ENCODE measurements at regions not wholly inside any gene's neighbourhood (a gene's known extent, or its start where the extent isn't known, plus 50 kb on each side); places are given as distances from the start of the nearest gene placed in this dataset.

- H3K9ac ChIP-seq (replicated peaks in 1 of 4; ENCODE audit: extremely low read depth in 1 of 4, low read depth in 3 of 4, low read length in 3 of 4), result no peak overlapping the region
- H4K91ac ChIP-seq (replicated peaks; ENCODE audit: insufficient read length, low read length), result no peak overlapping the region
- H3K18ac ChIP-seq (ENCODE audit: extremely low read depth, low read length), result no peak overlapping the region
- no peaks in the 10 kb centered on the region for H3K4me1 ChIP-seq (replicated peaks in 1 of 4; ENCODE audit: control insufficient read depth in 3 of 4, insufficient read depth in 4 of 4, low read length in 3 of 4)
- no peak overlapping the region for H2AK5ac ChIP-seq (ENCODE audit: low read depth, low read length)
- no peak overlapping the region for H3K14ac ChIP-seq (ENCODE audit: insufficient read length)
- H3K36me3 ChIP-seq (ENCODE audit: control insufficient read depth in 2 of 4, insufficient read depth in 4 of 4, low read length in 3 of 4), result no peaks in the 10 kb centered on the region
- H3K4me3 ChIP-seq (ENCODE audit: extremely low read depth in 1 of 4, insufficient read depth in 2 of 4, low read depth in 3 of 4, low read length in 4 of 4), result no peak overlapping the region
- H2BK12ac ChIP-seq (ENCODE audit: low read depth, low read length), result no peak overlapping the region
- no peak overlapping the region for H3K56ac ChIP-seq (replicated peaks; ENCODE audit: insufficient read length, low read depth, low read length)
- H3K23me2 ChIP-seq (ENCODE audit: low read depth, low read length), result no peaks in the 10 kb centered on the region
- H2BK5ac ChIP-seq (ENCODE audit: low read depth, low read length), result no peak overlapping the region
- no peak overlapping the region for H2BK20ac ChIP-seq (ENCODE audit: low read length)
- H3K27ac ChIP-seq (ENCODE audit: low read depth, low read length), result no peak overlapping the region
- H4K8ac ChIP-seq (ENCODE audit: extremely low read depth, insufficient read depth, low read length), result no peak overlapping the region
- no peak overlapping the region for H3K4me2 ChIP-seq (ENCODE audit: insufficient read depth in 1 of 2, low read depth in 2 of 2, low read length in 2 of 2)
- TF ChIP-seq SUZ12 (IDR thresholded peaks at IDR 0.05; ENCODE audit: low read length) (no peak), RFX5 (IDR thresholded peaks at IDR 0.05; ENCODE audit: borderline replicate concordance, low read depth, low read length) (no peak), CHD2 (IDR thresholded peaks at IDR 0.05; ENCODE audit: low read length) (no peak), CREB1 (IDR thresholded peaks at IDR 0.05) (no peak), PHF8 (conservative IDR thresholded peaks at IDR 0.05; ENCODE audit: low read depth, low read length) (no peak), EP300 (IDR thresholded peaks at IDR 0.05; ENCODE audit: borderline replicate concordance in 1 of 2, low read depth in 2 of 2, low read length in 2 of 2) (no peak), FOSL1 (IDR thresholded peaks at IDR 0.05; ENCODE audit: insufficient read depth, low read depth, low read length) (no peak), POLR2AphosphoS5 (IDR thresholded peaks at IDR 0.05; ENCODE audit: low read depth, low read length) (no peak), MAX (IDR thresholded peaks at IDR 0.05) (no peak), TEAD4 (IDR thresholded peaks at IDR 0.05; ENCODE audit: low read depth, low read length) (no peak), TAF1 (IDR thresholded peaks at IDR 0.05; ENCODE audit: low read depth, low read length) (no peak)
- no peak overlapping the region for H2BK15ac ChIP-seq (ENCODE audit: low read length)
- DNase-seq (ENCODE audit: low read depth in 1 of 2, low spot score in 2 of 2) (no peak), FAIRE-seq (no peak)
- no peaks in the 10 kb centered on the region for H3K9me3 ChIP-seq (ENCODE audit: insufficient read depth in 2 of 2, low read depth in 1 of 2, low read length in 1 of 2)
- no peak overlapping the region for H2BK120ac ChIP-seq (replicated peaks; ENCODE audit: low read depth, low read length)
- no peak overlapping the region for H3K4ac ChIP-seq (replicated peaks; ENCODE audit: insufficient read length, low read depth, low read length)
- H3K27me3 ChIP-seq (replicated peaks in 1 of 4; ENCODE audit: control insufficient read depth in 3 of 4, extremely low read depth in 1 of 4, insufficient read depth in 3 of 4, low read length in 3 of 4), result peaks cover 0 to 1% (median 0%) of the 10 kb centered on the region in 4 experiments; a peak in 1 of 7 replicates
- no peaks in the 10 kb centered on the region for H3K79me1 ChIP-seq (ENCODE audit: low read depth, low read length)
- H3K23ac ChIP-seq (ENCODE audit: insufficient read length), result no peak overlapping the region
- ChIA-PET POLR2A (ENCODE audit: partially characterized antibody) (no interaction called here), CTCF (ENCODE audit: partially characterized antibody) (interaction anchor here (0.6 to 1.6 kb wide), 5 partner anchors 18 to 190 kb away, joined by 3 to 5 read pairs (median 3); no protein-coding TSS in a partner anchor)
- no peak overlapping the region for H2AFZ ChIP-seq (ENCODE audit: low read length)
- H3K79me2 ChIP-seq (ENCODE audit: control insufficient read depth in 1 of 2, insufficient read depth in 2 of 2, low read length in 2 of 2), result no peaks in the 10 kb centered on the region
- no peaks in the 10 kb centered on the region for H4K20me1 ChIP-seq (replicated peaks in 1 of 2; ENCODE audit: control insufficient read depth in 1 of 2, insufficient read depth in 2 of 2, low read length in 2 of 2)
- 85% methylated on average over 2 of the region's 2 CpGs; no CpG with 5 or more reads in 1 of the 2 experiments for WGBS, 2 experiments (ENCODE audit: extremely low coverage in 1 of 2, insufficient coverage in 1 of 2, insufficient read length in 1 of 2, insufficient replicate concordance in 2 of 2, low coverage in 1 of 2, low lambda C conversion rate in 2 of 2, missing lambda C conversion rate in 1 of 2)
- no peak overlapping the region for H4K5ac ChIP-seq (ENCODE audit: insufficient read length, low read depth, low read length)
These were observed 87.7 kb upstream of the MAGI3 start for GRCh38 chr1:113302636-113303035.

All from H1 (cell line).